GM12875 (cell line): ENCODE measurements at regions not wholly inside any gene's neighbourhood (a gene's known extent, or its start where the extent isn't known, plus 50 kb on each side); places are given as distances from the start of the nearest gene placed in this dataset.

Experiments used
- H3K4me3 ChIP-seq: one replicate; pipeline ENCODE4 v1.5.1; 2011; ENCODE audit warnings: low read depth, low read length, control low read depth
- TF ChIP-seq, protein P1 (sequence below): IDR thresholded peaks from 2 replicates; pipeline ENCODE4 v1.5.1; 2011; ENCODE audit warnings: low read depth, mild to moderate bottlenecking, control low read depth, inconsistent platforms, low read length, moderate library complexity, borderline replicate concordance; ENCODE audit not compliant: insufficient read depth

DNA sequence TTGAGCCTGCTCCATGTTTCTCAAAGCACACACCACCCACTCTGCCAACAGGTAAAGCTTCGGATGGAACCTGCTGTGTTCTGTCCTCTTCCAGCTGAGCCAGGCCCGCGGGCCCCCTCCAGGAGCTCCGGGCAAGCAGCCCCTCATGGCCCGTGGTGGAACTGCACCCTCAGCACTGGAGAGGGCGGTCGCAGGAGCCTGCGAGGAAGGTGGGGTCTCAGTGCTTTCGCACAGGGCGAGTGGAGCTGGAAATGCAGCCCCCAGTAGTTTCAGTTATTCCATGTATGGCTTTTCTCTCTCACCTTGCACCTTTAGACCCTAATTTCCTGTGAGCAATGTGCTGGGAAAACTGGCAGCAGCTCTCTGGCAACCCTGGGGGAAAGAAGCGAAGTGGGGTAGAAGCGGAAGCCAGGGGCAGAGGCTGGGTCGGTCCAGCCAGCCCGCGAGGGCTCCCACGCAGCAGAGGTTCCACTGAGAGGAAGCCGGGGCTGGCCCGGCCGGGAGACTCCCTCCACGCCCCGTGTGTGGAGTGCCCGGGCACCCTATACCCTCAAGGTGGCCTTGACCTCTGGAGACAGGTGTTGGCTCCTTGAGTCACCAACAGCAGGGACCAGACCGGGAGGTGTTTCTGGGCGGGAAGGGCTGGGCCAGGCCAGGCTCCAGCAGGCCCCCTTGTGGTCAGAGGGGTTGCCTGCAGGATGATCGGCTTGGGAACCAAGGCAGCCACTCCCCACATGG is 119.9 kb upstream of the TMEM45B start:
- TF ChIP-seq, protein P1, sequence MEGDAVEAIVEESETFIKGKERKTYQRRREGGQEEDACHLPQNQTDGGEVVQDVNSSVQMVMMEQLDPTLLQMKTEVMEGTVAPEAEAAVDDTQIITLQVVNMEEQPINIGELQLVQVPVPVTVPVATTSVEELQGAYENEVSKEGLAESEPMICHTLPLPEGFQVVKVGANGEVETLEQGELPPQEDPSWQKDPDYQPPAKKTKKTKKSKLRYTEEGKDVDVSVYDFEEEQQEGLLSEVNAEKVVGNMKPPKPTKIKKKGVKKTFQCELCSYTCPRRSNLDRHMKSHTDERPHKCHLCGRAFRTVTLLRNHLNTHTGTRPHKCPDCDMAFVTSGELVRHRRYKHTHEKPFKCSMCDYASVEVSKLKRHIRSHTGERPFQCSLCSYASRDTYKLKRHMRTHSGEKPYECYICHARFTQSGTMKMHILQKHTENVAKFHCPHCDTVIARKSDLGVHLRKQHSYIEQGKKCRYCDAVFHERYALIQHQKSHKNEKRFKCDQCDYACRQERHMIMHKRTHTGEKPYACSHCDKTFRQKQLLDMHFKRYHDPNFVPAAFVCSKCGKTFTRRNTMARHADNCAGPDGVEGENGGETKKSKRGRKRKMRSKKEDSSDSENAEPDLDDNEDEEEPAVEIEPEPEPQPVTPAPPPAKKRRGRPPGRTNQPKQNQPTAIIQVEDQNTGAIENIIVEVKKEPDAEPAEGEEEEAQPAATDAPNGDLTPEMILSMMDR = peak; percentile 81

DNA sequence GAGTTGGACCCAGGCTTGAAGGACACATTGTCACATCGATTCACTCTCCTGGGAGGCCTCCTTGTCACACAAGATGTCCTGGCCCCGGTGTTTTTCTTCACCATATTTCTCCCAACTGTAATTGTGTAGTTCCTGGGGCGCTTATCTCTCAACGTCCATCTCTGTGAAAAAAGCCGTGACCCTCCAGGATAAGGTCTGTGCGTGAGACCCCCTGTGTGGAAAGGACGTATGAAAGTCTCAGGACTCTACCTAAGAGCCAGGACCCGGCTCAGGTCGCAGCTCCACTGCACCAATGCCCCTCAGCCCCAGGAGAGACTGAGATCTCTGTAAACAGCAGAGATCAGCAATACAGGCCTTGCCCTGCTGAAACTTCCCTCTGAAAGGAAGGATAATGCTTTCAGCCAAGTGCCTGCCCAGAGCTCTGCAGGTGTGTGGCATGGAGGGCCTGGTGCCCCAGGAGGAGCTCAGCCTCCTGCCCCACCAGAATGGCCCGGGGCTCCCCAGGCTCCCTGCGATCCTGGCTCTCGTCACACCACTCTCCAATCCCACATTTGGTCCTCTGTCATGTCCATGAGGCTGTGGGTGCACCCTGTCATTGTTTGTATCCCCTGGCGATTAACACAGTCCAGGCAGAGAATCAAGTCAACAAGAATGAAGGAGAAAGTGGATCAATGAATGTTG is 119.2 kb upstream of the TMEM45B start:
- TF ChIP-seq, protein P1 = no peak
- no peak overlapping the region for H3K4me3 ChIP-seq

More for the DNA sequence above, 119.9 kb upstream of the TMEM45B start:
- no peak overlapping the region for H3K4me3 ChIP-seq

DNA sequence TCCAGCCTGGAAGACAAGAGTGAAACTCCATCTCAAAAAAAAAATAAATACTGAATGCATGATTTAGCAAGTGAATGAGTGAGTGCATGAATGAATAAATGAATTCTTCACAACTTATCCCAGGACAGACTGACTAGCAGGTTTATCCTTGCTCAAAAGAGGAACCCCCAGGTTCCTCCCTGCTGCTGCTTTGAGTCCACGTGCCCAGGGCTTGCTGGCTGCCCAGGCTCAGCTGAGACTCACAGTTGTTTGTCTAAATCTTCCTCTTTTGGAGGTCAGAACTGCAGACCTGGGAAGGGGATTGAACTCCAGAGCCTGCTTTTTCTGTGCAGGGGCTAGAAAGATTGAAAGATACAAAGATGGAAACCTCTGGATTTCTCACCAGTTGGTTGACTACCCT is 117.4 kb upstream of the TMEM45B start:
- TF ChIP-seq, protein P1 = no peak
- H3K4me3 ChIP-seq = no peak overlapping the region

DNA sequence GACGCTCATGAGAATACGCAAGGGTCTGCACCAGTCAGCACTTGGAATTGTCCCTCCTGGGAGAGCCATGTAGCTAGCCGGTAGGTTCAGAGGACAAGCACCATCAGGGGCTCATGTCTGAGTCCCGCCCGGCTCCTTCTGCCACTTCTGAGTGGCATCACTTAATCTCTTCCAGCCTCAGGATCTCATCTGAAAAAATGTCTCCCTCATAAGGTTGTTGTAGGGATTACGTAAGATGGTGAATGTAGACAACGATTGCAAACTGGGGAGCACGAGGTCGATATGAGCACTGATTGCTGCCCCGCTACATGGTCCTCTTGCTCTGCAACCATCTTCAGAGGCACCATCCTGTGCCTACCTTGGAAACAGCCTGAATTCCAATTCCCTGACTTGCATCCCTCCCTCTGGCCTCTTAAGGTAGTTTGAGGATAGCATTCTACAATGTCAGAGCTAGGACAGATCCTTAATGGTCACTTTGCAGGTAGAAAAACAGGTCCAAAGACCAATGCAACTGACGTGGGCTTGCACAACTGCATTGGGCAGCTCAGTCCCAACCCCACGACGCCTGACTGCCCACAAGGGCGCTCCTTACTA is 115.8 kb upstream of the TMEM45B start:
- H3K4me3 ChIP-seq = no peak overlapping the region
- TF ChIP-seq, protein P1 = no peak

DNA sequence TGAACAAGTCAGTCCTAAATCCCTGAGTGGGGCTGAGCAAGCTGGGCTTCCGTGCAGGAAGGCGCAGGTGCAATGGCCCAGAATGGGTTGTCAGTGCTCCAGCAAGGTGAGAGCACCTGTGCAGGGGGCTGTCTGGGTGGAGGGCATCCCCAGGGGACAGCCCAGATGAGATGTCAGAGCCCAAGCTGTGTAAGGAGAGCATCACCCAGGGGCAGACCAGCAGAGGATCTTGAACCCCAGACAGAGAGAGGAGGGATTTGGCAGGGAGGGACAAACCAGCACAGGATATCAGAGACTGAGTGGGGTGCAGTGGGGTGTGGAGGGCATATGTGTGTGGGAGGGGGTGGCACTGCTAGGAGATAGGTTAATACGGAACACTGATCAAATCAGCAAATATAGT is 114.9 kb upstream of the TMEM45B start:
- TF ChIP-seq, protein P1 = no peak
- no peak overlapping the region for H3K4me3 ChIP-seq

DNA sequence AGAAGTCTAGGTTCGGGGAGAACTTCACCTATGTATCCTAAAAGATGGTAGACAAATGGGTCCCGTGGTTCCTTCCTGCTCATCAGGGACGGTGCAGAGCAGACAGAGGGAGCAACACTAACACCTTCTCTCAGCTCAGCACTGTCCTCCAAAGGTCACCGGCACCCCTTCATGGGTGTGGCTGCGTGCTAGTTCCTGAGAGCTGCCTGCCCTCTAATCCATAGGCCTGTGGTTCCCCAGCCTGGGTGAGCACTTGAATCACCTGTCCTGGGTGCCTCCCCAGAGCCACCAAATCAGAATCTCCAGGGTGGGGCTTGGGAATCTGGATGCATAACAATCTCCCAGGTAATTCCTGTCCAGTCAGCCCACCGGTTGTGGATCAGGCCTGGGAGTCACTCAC is 113.9 kb upstream of the TMEM45B start:
- TF ChIP-seq, protein P1 = no peak
- no peak overlapping the region for H3K4me3 ChIP-seq
